Fibroblast of lung (primary cell): ENCODE measurements at regions not wholly inside any gene's neighbourhood (a gene's known extent, or its start where the extent isn't known, plus 50 kb on each side); places are given as distances from the start of the nearest gene placed in this dataset.

ENCODE experiments used
- EZH2 ChIP-seq: IDR thresholded peaks from 2 replicates; pipeline ENCODE4 v1.5.1; 2012; ENCODE audit warnings: low read length, control low read depth, mild to moderate bottlenecking; ENCODE audit errors: missing control alignments
- TF ChIP-seq, protein P1 (sequence below), 2 donors: IDR thresholded peaks in 1 of 2; conservative IDR thresholded peaks in 1 of 2; 1 replicate in 1 of 2; 2 replicates in 1 of 2; pipeline ENCODE4 v1.5.1; 2011 to 2012; ENCODE audit warnings: low read length in 2 of 2, control low read depth in 1 of 2, inconsistent platforms in 1 of 2, low read depth in 1 of 2, mild to moderate bottlenecking in 1 of 2

DNA sequence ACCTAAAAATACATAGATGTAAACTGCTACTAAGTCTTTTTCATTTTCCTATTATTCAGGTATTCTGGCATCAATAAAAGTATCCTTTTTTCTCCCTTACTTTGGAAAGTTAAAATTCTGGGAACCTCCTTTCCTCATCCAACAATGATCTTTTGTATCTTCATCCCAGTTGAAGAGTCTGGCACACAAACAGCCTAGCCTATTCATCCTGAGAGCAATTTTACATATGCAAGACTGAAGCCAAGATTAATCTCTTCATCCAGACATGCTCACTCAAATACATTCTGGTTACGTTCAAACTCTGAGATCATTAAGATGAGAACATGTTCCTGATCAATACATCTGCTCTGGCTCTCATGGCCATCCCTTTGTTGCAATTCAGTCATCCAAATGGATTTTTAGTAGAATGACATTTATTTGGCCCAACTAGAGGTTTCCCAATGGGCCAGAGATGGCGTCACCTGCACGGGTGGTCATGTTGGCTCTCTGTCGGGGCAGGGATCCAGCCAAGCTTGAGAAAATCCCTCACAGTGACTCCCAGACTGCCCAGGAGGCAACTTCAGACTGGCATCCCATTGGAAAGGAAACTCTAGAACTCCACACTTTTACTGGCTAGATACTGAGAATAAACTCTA, 135.3 kb upstream of the VCX2 start:
- TF ChIP-seq, protein P1, sequence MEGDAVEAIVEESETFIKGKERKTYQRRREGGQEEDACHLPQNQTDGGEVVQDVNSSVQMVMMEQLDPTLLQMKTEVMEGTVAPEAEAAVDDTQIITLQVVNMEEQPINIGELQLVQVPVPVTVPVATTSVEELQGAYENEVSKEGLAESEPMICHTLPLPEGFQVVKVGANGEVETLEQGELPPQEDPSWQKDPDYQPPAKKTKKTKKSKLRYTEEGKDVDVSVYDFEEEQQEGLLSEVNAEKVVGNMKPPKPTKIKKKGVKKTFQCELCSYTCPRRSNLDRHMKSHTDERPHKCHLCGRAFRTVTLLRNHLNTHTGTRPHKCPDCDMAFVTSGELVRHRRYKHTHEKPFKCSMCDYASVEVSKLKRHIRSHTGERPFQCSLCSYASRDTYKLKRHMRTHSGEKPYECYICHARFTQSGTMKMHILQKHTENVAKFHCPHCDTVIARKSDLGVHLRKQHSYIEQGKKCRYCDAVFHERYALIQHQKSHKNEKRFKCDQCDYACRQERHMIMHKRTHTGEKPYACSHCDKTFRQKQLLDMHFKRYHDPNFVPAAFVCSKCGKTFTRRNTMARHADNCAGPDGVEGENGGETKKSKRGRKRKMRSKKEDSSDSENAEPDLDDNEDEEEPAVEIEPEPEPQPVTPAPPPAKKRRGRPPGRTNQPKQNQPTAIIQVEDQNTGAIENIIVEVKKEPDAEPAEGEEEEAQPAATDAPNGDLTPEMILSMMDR (conservative IDR thresholded peaks at IDR 0.05 in 1 of 2, IDR thresholded peaks at IDR 0.05 in 1 of 2; ENCODE audit: low read depth in 1 of 2, low read length in 2 of 2): no peak
- no peak for TF ChIP-seq EZH2
